K562 (cell line): ENCODE measurements at regions not wholly inside any gene's neighbourhood (a gene's known extent, or its start where the extent isn't known, plus 50 kb on each side); places are given as distances from the start of the nearest gene placed in this dataset.

Experiments
- CCAR2 ChIP-seq: fragments of 200-400 bp; formaldehyde crosslinking; IDR thresholded peaks from 2 replicates; pipeline ENCODE4 v1.6.1; 2017; ENCODE audit warnings: mild to moderate bottlenecking, low read depth, low read length
- CTBP1 ChIP-seq: fragments of 450-650 bp; IDR thresholded peaks from 2 replicates; pipeline ENCODE4 v1.6.1; 2016; ENCODE audit warnings: borderline replicate concordance
- FOXO4 ChIP-seq: fragments of 450-650 bp; formaldehyde crosslinking; IDR thresholded peaks from 2 replicates; pipeline ENCODE4 v1.4.0; 2020; ENCODE audit warnings: mild to moderate bottlenecking, moderate library complexity
- MBD2 ChIP-seq: sonication (generic); IDR thresholded peaks from 2 replicates; pipeline ENCODE4 v1.6.1; 2016; ENCODE audit warnings: low read depth, borderline replicate concordance
- MEF2D ChIP-seq: conservative IDR thresholded peaks from 2 replicates; pipeline ENCODE4 v1.6.1; 2016; ENCODE audit warnings: low read depth, missing genetic modification characterization, missing compliant biosample characterization
- RUNX1 ChIP-seq: sonication (generic); IDR thresholded peaks from 2 replicates; pipeline ENCODE4 v1.6.1; 2016; ENCODE audit warnings: antibody characterized with exemption, low read depth
- SMAD4 ChIP-seq: fragments of 250-450 bp; sonication (Bioruptor Pico); conservative IDR thresholded peaks from 2 replicates; pipeline ENCODE4 v1.8.0; 2021; ENCODE audit warnings: inconsistent platforms, mild to moderate bottlenecking, moderate library complexity
- THRA ChIP-seq: fragments of 450-650 bp; IDR thresholded peaks from 2 replicates; pipeline ENCODE4 v1.6.1; 2017; ENCODE audit warnings: mild to moderate bottlenecking, moderate library complexity
- ZBTB1 ChIP-seq: sonication (generic); formaldehyde crosslinking; IDR thresholded peaks from 2 replicates; pipeline ENCODE4 v1.8.1; 2023; ENCODE audit warnings: missing genetic modification reagents, low read depth, mild to moderate bottlenecking, borderline replicate concordance
- ZBTB49 ChIP-seq: sonication (generic); formaldehyde crosslinking; IDR thresholded peaks from 2 replicates; pipeline ENCODE4 v1.8.0; 2022; ENCODE audit warnings: missing genetic modification reagents, mild to moderate bottlenecking, borderline replicate concordance
- ZC3H4 ChIP-seq: sonication (generic); formaldehyde crosslinking; IDR thresholded peaks from 2 replicates; pipeline ENCODE4 v1.9.0; 2021; ENCODE audit warnings: missing genetic modification reagents, borderline replicate concordance
- ZKSCAN3 ChIP-seq: fragments of 250-450 bp; sonication (Bioruptor Pico); IDR thresholded peaks from 2 replicates; pipeline ENCODE4 v1.4.0; 2020
- ZNF121 ChIP-seq: sonication (generic); formaldehyde crosslinking; conservative IDR thresholded peaks from 2 replicates; pipeline ENCODE4 v1.8.0; 2022; ENCODE audit warnings: missing genetic modification reagents
- ZNF316 ChIP-seq: fragments of 450-650 bp; IDR thresholded peaks from 2 replicates; pipeline ENCODE4 v1.6.1; 2016
- ZNF324 ChIP-seq: fragments of 250-450 bp; sonication (Bioruptor Pico); IDR thresholded peaks from 2 replicates; pipeline ENCODE4 v1.4.0; 2020; ENCODE audit warnings: mild to moderate bottlenecking
- ZNF444 ChIP-seq: fragments of 250-450 bp; sonication (Bioruptor Pico); IDR thresholded peaks from 2 replicates; pipeline ENCODE4 v1.4.0; 2020; ENCODE audit warnings: mild to moderate bottlenecking, moderate library complexity
- ZNF561 ChIP-seq: fragments of 450-650 bp; formaldehyde crosslinking; conservative IDR thresholded peaks from 2 replicates; pipeline ENCODE4 v1.4.0; 2020; ENCODE audit warnings: mild to moderate bottlenecking, moderate library complexity
- TF ChIP-seq, protein P1 (sequence below), 2 experiments: IDR thresholded peaks; 2 replicates each; pipeline ENCODE4 v1.6.1; 2012; ENCODE audit warnings: improper control_type of control experiment in 2 of 2, low read depth in 2 of 2, low read length in 2 of 2, borderline replicate concordance in 1 of 2
- TF ChIP-seq, protein P2 (sequence below): fragments of 450-650 bp; IDR thresholded peaks from 2 replicates; pipeline ENCODE4 v1.6.1; 2018; ENCODE audit not compliant: partially characterized antibody

DNA sequence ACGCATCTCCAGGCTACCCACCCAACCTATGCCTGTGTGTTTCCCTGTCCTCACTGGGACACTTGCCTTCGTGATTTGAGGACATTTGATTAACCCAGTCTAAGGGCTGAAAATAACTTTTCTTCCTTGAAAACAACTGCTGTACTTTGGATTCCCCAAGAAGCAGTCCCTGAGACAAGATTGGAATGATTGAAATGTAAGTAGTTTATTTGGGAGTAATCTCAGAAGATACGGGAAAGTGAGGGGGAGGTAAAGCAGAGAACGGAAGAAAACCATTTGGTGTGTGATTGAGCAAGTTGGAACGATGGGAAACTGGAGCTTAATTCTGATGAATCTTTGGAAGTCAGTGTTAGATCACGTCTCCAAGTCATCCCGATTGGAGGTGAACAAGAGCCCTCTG lies 143.8 kb upstream of the LMCD1 start (continued):
- TF ChIP-seq, protein P1, sequence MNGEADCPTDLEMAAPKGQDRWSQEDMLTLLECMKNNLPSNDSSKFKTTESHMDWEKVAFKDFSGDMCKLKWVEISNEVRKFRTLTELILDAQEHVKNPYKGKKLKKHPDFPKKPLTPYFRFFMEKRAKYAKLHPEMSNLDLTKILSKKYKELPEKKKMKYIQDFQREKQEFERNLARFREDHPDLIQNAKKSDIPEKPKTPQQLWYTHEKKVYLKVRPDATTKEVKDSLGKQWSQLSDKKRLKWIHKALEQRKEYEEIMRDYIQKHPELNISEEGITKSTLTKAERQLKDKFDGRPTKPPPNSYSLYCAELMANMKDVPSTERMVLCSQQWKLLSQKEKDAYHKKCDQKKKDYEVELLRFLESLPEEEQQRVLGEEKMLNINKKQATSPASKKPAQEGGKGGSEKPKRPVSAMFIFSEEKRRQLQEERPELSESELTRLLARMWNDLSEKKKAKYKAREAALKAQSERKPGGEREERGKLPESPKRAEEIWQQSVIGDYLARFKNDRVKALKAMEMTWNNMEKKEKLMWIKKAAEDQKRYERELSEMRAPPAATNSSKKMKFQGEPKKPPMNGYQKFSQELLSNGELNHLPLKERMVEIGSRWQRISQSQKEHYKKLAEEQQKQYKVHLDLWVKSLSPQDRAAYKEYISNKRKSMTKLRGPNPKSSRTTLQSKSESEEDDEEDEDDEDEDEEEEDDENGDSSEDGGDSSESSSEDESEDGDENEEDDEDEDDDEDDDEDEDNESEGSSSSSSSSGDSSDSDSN (IDR thresholded peaks at IDR 0.05; ENCODE audit: borderline replicate concordance in 1 of 2, low read depth in 2 of 2, low read length in 2 of 2): no peak
- no peak for TF ChIP-seq CCAR2
- 0 out of 2 replicates have a peak, but pooled peaks have one; percentile 26 for TF ChIP-seq ZNF561 (CRISPR knock-in tag)
- no peak for TF ChIP-seq RUNX1
- no peak for TF ChIP-seq ZNF316
- TF ChIP-seq THRA: no peak
- TF ChIP-seq FOXO4 (CRISPR knock-in tag): peak; percentile 52; the same call in 1 of the 2 replicates
- no peak for TF ChIP-seq ZC3H4 (CRISPR knock-in tag)
- no peak for TF ChIP-seq ZBTB1 (CRISPR knock-in tag)
- no peak for TF ChIP-seq ZKSCAN3 (CRISPR knock-in tag)
- no peak for TF ChIP-seq ZBTB49 (CRISPR knock-in tag)
- no peak for TF ChIP-seq ZNF121
- TF ChIP-seq CTBP1: no peak
- 0 out of 2 replicates have a peak, but pooled peaks have one; percentile 18 for TF ChIP-seq ZNF444 (CRISPR knock-in tag)
- TF ChIP-seq SMAD4 (CRISPR knock-in tag): no peak
- TF ChIP-seq MBD2: no peak
- no peak for TF ChIP-seq MEF2D
- TF ChIP-seq ZNF324 (CRISPR knock-in tag): peak; percentile 18; the same call in 1 of the 2 replicates
- TF ChIP-seq, protein P2, sequence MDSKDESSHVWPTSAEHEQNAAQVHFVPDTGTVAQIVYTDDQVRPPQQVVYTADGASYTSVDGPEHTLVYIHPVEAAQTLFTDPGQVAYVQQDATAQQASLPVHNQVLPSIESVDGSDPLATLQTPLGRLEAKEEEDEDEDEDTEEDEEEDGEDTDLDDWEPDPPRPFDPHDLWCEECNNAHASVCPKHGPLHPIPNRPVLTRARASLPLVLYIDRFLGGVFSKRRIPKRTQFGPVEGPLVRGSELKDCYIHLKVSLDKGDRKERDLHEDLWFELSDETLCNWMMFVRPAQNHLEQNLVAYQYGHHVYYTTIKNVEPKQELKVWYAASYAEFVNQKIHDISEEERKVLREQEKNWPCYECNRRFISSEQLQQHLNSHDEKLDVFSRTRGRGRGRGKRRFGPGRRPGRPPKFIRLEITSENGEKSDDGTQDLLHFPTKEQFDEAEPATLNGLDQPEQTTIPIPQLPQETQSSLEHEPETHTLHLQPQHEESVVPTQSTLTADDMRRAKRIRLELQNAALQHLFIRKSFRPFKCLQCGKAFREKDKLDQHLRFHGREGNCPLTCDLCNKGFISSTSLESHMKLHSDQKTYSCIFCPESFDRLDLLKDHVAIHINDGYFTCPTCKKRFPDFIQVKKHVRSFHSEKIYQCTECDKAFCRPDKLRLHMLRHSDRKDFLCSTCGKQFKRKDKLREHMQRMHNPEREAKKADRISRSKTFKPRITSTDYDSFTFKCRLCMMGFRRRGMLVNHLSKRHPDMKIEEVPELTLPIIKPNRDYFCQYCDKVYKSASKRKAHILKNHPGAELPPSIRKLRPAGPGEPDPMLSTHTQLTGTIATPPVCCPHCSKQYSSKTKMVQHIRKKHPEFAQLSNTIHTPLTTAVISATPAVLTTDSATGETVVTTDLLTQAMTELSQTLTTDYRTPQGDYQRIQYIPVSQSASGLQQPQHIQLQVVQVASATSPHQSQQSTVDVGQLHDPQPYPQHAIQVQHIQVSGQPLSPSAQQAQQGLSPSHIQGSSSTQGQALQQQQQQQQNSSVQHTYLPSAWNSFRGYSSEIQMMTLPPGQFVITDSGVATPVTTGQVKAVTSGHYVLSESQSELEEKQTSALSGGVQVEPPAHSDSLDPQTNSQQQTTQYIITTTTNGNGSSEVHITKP: no peak
